NCI-H1417 (cell line): ENCODE measurements at regions not wholly inside any gene's neighbourhood (a gene's known extent, or its start where the extent isn't known, plus 50 kb on each side); places are given as distances from the start of the nearest gene placed in this dataset.
"Not testable (repeated sequence)": the region's sequence is repeated elsewhere in the genome, so short reads cannot be mapped to it uniquely, and the experiment has no call there.

Experiments
- DNase-seq, 3 experiments: peaks; one replicate each; lab custom pipeline; 2025; lab: John Stamatoyannopoulos, UW

DNA sequence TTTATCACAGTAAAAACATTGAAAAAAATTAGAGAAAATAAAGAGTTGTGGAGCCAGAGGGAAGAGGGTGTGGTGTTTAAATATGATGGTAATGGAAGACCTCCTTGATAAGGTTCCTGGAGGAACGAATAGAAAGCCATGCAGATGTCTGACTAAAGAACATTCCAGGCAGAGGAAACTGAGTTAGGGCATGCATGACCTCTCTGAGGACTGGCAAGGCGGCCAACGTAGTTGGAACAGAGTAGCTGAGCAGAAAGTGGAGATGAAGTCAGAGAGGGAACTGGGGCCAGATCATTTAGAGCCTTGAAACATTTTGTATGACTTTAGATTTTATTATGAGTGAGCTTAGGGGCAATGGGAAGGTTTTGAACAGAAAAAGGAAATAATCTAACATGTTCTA is 377.5 kb downstream of the HLX start:
- DNase-seq, result no peak

DNA sequence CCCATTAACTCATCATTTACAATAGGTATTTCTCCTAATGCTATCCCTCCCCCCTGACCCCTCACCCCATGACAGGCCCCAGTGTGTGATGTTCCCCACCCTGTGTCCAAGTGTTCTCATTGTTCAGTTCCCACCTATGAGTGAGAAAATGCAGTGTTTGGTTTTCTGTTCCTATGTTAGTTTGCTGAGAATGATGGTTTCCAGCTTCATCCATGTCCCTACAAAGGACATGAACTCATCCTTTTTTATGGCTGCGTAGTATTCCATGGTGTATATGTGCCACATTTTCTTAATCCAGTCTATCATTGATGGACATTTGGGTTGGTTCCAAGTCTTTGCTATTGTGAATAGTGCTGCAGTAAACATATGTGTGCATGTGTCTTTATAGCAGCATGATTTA is 378.3 kb downstream of the HLX start:
- DNase-seq, result not testable (repeated sequence)

DNA sequence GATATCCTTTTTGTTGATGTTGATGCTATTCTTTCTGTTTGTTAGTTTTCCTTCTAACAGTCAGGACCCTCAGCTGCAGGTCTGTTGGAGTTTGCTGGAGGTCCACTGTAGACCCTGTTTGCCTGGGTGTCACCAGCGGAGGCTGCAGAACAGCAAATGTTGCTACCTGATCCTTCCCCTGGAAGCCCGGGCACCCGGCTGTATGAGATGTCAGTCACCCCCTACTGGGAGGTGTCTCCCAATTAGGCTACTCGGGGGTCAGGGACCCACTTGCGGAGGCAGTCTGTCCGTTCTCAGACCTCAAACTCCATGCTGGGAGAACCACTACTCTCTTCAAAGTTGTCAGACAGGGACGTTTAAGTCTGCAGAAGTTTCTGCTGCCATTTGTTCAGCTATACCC is 383.4 kb downstream of the HLX start:
- not testable (repeated sequence) for DNase-seq

DNA sequence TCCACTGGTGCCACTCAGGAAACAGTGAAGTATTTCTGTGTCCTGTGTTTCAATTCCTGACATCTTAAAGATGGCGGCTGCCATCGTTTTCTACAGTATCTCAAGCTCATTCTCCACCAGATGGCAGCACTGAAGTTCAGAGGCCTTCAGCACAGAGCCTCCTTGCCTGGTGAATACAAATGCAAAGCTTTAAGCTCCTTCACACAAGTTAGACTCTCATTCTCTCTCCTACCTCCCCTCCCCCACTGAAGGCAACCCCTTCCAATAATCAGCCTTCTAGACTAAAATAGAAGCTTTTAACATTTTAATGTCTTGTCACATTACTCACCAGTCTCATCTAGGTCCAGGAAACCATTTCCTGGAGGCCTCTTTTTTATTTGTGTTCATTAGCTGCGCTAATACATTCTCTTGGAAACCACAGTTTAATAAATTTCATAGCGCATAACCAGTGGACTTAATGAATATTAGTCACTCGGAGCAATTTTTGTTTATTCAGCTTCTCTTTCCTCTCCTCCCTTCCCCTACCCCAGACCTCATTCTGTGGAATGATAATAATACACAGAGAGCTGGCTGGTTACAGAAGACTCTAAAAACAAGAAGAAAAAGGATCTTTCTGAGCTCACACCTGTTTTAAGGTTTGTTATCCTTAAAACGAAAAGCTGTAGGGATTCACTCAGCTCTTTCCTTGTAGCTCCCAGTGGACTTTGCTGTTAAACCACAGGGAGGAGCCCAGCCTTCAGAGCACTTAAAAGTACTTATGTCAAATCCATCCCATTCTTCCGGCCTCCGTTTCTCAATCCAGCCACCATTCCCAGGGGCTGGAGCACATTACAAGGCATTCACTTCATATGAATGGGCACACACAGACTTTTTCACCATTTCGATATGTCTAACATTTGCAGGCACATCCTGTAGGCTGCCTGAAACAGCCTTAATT is 384.9 kb downstream of the HLX start:
- peak in 2 of 3 experiments; percentile 68 to 72 for DNase-seq

DNA sequence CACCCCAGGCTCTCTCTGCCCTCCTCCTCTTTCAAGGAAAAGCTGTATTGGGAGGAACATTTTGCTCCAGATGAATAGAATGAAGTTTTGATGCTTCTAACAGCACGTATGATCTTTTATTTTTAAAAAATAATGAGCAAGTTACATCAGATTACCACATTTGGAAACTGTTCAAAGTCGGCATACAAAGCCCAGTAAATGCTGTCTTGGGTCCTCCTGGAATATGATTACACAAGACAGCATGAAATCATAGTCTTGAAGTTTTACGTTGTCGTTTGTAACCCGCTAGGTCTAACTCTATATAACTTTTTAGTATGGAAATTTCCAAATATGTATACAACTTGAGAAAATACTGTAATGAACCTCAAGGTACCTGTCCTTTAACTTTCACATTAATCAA is 385.6 kb downstream of the HLX start:
- DNase-seq, result no peak

DNA sequence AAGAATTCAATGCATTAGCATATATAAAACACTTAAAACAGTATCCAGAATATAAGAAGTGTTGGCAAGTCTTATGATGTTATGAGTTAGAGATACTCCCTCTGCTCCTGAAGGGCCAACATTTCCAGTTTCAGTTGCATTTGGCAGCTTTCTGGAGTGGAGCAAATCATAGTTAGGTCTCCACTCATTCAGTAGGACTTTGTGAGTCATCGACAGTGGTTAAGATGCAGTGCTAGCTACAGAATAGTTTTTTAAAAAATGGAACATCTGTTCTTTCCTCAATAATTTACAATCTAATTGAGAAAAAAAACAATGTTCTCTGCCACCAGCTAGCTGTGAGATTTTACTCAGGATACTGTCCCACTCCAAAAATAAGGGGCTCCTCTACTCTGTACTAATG is 389.1 kb downstream of the HLX start:
- DNase-seq, result no peak

DNA sequence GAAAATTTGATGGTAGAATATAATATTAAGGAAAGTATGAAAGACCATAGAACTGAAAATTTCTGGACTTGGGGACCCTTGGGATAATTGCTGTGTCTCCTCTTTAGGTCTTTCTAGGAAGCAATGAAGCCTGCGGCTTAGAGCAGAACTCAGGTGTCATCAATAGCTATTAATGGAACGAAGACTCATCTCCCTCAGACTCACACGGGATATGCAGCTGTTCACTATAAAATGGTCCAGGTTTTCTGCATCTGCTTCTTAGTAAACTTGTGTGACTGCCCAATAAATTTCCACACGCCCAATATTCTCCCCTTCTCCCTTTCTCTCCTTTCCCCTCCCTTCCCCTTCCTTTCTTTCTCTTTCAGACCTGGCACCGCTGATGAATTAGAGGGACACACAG is 392.5 kb downstream of the HLX start:
- DNase-seq, result no peak

DNA sequence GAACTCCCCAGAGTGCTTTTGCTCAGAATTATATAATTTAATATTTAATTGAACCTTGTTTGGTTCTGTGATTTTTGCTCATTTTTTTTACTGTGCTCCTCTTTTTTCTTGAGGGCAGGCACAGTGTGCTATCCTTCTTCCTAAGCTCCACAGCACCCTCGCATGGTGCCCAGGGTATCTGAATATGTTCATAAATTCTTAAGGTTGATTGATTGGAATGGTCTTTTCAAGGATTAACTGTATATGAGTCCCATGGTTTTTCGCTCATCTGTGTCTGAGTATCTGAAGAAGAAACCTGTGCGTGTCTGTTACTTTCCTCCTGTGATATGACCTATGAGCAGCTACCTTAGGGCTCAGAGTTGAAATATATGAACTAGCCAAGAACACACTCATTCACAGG is 393.7 kb downstream of the HLX start:
- DNase-seq, result no peak

DNA sequence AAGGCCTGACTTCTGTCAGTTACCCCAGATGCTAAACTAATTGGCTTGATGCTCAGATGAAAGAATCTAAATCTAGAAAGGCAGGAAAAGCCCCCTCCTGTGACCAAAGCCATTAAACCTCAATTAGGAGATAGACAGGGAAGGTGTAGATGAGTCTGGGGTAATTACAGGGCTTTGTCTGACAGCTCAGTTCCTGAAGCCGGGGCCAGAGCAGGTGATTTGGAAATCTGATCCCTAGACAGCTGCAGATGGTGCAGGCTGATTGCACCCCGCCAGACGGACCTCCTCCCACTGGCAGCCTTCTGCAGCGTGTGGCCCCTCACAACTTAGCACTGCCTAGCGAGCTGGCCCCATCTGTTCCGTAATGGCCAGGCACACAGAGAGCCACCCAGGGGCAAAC is 395.1 kb downstream of the HLX start:
- DNase-seq, result peak in 2 of 3 experiments; percentile 90 to 99

DNA sequence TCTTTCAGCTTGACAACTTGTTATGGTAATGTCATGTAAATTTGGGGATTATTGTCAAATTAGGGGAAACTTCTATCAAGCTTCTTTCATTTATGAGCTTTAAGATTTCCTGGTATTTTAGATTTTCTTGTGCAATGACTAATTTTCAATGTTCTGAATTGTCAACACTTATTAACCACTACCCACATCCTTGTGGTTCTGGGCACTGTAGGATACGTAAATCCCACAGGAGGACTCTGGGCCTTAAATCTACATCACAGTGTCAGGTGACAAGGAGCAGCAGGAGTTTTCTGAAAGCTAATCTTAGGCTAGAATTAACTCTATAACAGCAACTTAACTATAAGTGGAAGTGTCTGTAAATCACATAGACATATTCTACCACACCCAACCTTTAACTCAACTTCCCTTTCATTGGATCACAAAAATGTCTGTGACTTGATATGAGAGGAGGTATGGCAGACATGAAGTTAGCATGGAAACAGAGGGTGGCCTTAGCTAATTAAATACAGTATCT is 397.7 kb downstream of the HLX start:
- peak in 1 of 3 experiments; percentile 6 for DNase-seq

DNA sequence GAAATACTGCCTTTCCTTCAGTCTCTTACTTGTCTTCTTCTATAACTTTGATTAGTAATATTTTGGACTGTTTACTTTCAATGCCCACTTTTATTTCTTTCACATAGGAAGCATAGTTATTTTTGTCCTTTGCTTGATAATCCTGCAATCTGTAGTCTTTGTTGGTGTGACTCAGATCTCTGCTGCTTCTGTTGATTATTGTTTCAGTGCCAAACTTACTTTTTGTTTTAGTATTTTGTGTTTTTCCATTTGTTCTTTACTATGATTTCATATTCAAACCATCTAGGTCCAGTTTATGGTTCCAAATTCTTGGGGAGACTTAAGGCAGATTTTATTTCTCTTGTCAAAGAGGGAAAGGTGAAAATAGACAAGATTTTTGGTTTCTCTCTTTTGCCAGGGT is 399.9 kb downstream of the HLX start:
- no peak for DNase-seq

DNA sequence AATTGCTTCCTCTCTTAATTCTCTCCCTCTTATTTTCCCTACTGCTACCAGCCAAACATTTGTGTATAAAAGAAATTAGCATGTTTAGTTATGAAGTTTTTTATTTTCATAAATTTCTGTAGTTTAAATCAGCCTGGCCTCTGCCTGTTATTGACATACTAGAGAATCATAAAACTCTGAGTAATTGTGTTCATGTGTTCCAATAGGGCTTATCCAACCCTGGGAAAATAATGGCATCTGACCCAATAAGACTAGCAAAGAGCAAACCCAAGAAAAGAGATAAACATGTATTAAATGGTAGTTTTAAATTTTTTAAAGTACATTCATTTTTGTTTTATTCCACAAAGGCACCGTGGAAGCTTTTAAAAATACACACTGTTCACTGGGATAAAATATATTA is 404.3 kb downstream of the HLX start:
- DNase-seq, result peak in 1 of 3 experiments; percentile 46

DNA sequence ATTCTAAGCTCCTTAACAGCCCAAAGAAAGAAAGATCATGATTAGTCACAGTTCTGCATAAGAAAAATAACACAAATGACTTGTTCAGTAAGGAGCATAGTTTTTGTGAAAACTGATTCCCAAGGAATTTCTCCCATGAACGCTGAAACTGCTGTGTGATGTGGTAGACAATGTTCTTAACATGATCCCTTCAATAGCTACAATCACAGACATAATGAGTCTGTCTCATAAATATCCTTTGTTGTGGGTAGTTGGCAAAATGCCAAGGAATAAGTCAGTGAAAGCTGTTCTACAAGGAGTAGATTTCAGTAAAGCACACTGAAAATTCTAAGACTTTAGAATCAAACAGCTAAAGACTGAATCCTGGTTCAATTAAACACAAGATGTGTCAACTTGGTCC is 404.8 kb downstream of the HLX start:
- DNase-seq, result peak in 2 of 3 experiments; percentile 64 to 93

DNA sequence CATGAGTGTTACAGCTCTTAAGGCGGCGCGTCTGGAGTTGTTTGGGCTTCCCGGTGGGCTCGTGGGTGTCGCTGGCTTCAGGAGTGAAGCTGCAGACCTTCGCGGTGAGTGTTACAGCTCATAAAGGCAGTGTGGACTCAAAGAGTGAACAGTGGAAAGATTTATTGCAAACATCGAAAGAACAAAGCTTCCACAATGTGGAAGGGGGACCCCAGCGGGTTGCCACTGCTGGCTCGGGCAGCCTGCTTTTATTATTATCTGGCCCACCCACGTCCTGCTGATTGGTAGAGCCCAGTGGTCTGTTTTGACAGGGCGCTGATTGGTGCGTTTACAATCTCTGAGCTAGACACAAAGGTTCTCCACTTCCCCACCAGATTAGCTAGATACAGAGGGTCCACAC is 405.7 kb downstream of the HLX start:
- DNase-seq, result not testable (repeated sequence)

DNA sequence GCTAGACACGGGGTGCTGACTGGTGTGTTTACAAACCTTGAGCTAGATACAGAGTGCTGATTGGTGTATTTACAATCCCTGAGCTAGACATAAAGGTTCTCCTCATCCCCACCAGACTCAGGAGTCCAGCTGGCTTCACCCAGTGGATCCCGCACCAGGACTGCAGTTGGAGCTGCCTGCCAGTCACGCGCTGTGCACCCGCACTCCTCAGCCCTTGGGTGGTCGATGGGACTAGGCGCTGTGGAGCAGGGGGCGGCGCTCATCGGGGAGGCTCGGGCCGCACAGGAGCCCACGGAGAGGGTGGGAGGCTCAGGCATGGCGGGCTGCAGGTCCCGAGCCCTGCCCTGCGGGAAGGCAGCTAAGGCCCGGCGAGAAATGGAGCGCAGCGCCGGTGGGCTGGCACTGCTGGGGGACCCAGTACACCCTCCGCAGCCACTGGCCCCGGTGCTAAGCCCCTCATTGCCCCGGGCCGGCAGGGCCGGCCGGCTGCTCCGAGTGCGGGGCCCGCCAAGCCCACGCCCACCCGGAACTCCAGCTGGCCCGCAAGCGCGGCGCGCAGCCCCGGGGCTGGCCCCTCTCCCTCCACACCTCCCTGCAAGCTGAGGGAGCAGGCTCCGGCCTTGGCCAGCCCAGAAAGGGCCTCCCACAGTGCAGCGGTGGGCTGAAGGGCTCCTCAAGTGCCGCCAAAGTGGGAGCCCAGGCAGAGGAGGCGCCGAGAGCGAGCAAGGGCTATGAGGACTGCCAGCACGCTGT is 406.4 kb downstream of the HLX start:
- not testable (repeated sequence) for DNase-seq

DNA sequence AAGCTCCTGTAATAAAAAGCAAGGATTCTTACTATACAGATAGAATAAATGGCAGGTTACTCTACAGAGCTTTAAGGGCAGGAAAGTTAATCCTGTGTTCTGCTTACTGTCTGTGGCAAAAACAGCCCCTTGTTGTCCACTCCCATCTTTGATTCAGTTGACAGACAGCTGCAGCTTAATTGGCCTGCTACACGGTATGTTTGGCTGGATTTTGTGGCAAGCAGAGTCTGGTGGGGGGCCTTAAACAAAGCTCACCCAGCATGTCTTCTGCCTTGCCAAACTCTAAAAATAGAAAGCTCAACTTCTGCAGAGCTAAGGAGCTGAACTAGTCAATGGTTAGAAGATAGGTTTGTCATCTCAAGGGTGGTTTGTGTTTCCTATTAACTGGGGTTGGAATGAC is 407.2 kb downstream of the HLX start:
- peak in 2 of 3 experiments; percentile 18 to 46 for DNase-seq

DNA sequence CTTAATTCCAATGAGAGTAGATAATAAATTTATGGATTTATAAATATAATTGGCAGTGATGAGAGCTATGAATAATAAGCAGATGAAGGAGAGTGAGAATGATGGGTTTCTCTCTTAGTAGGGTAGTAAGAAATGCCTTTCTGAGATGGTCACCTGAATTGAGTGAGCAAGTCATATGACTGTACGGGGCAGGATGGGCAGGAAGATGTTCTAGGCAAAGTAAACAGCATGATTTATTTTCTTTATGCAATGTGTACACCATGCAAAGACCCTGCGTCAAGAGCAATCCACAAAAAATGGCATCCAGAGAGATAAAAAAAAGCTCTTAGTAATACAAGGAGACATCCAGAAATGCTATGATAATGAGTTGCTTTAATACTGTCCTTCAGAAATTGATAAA is 409.9 kb downstream of the HLX start:
- DNase-seq, result peak in 1 of 3 experiments; percentile 29

DNA sequence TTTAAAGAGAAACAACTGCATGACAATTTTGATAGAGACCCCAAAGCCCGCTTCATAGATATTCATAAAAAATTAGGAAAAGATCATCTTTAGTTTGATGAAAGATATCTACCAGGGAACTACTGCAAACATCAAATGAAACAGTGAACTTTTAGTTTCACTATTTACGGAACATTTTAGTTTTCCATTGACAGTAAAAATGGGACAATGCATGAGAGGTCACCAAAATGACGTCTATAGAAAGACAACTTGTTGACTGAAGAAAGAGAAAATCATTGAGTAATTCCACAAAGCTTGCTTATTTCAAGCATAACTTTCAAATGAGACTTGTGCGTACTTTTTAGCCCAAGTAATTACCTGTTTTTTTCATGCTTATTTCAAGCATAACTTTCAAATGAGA is 411.4 kb downstream of the HLX start:
- DNase-seq, result no peak

DNA sequence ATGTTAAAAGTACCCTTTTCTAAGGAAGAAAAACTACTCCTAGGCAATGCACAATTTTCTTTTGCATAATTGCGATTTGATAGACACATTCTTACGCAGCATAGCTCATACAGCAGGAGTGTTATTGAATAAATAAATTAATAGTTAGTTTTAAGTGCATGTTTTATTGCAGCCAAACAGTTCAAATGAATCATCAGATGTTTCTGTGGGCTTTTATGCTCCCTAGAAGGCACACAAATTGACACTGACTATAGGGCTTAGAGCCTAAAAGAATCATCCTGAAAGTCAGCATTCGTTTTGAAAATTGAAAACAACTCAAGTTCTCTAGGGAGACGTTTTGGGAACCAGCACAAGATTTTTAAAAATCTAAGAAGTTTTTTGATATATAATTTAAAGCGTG is 411.9 kb downstream of the HLX start:
- no peak for DNase-seq

DNA sequence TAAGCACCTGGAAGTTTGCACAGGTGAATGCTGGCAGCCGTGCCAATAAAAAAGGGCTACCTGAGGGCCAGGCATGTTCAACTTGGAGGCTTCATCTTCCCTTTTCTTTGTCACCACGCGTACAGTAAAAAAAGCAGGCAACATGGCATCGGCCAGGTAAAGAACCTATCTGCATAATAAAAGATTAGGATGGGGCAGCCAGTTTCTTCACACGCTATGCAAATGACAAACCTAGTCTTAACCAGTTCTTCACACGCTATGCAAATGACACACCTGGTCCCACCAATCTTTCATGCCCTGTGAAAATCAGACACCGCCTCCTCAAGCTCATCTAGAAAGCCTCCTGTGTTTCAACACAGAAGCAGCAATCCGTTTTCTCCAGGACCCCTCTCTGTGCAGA is 413.4 kb downstream of the HLX start:
- DNase-seq, result no peak

DNA sequence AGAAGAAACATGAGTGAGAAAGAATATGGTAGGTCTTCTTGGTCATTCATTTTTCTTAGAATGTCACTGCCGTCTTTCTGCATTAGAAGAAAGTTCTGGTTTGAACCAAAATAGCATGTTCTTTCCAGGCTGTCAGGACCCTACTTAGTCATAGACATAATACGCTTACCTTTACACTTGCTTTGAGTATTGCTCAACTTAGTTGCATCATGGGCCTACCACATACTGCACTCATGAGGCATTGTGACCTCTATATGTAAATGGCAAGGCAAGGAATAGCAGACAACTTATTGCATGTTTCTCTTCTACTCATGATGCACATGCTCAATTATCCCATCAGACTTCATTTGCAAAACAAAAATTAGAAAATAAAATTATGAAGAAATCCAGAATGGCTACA is 415.0 kb downstream of the HLX start:
- no peak for DNase-seq

DNA sequence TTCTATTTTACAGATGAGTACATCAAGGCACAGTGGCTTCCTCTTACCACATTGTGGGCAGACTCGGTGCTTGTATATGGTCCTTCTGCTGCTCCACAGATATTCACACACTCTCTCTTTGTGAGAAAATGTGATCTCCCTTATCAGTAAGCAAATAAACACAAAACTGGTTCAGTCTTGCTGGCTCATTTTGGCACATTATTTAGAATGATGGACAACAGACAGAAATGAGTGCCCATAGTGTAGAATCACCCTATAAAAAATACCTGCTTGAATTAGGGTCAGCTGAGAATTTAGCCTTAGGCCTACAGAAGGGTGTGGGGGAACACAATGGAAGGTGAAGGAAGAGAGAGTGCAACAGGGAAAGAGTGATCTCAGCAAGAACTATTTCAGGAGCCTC is 423.1 kb downstream of the HLX start:
- DNase-seq, result peak in 1 of 3 experiments; percentile 19

DNA sequence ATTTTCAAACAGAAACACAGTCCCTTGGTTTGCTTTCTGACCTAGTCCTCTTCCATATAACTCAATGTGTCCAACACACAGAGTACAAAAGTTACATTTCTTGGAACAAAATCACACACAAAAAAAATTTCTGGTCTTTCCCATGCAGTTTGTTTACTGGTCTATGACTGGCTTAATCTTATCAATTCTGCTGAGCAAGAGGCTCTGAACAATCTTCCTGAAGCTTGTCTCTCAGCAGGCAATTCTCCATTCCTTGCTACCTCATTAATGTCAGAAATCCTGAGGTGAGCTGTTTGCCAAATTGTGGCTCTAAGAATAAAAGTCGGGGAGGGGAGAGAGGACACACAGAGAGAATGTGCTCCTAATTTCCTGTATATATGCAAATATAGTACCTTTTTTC is 423.6 kb downstream of the HLX start:
- no peak for DNase-seq
